BJ (cell line): ENCODE measurements at regions not wholly inside any gene's neighbourhood (a gene's known extent, or its start where the extent isn't known, plus 50 kb on each side); places are given as distances from the start of the nearest gene placed in this dataset.

Experiments used
- CTCF ChIA-PET: fragments of 350-600 bp; formaldehyde crosslinking; extraction: SDS; loops from one replicate; lab custom pipeline; 2021; ENCODE audit warnings: antibody characterized with exemption, inconsistent platforms; lab: Yijun Ruan, JAX
- POLR2A ChIA-PET: fragments of 300-600 bp; sonication (Branson Sonifier 250); formaldehyde crosslinking; extraction: SDS; loops from one replicate; lab custom pipeline; 2021; ENCODE audit warnings: antibody characterized with exemption; lab: Charles Lee
- DNase-seq: peaks from one replicate; pipeline ENCODE4 v3.0.0-alpha.2; 2011; ENCODE audit warnings: low read depth
- H3K27me3 ChIP-seq: 2 replicates; pipeline ENCODE4 v1.6.0; 2011; ENCODE audit warnings: low read length; ENCODE audit not compliant: control insufficient read depth, insufficient read depth
- H3K36me3 ChIP-seq: 2 replicates; pipeline ENCODE4 v1.5.1; 2011; ENCODE audit warnings: low read length; ENCODE audit not compliant: control insufficient read depth, insufficient read depth
- H3K4me3 ChIP-seq: 2 replicates; pipeline ENCODE4 v1.5.1; 2011; ENCODE audit warnings: low read depth, mild to moderate bottlenecking, control low read depth, low read length
- TF ChIP-seq, protein P1 (sequence below): IDR thresholded peaks from 2 replicates; pipeline ENCODE4 v1.5.1; 2011; ENCODE audit warnings: low read depth, mild to moderate bottlenecking, control low read depth, inconsistent platforms, low read length, moderate library complexity; ENCODE audit not compliant: insufficient read depth

DNA sequence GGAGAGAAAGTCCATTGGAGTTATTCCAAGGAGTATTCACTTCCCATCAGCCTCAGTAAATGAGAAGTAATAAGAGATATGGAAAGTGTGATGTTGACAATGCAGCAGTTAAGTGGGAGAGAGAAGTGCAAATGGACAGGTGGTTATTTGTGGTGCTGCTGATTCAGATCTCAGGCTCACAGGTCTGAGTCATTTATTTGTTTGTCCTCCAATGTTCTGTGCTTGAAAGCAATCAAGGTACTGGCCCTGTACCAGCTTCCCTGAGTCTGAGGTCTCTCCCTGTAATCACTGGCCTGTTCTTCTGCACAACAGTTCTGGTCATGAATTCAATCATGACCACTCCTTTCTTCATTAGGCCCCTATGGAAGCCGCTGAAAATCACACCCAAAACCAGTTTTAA, 827.7 kb downstream of the MAFB start:
- no peak for DNase-seq
- ChIA-PET POLR2A (no interaction called here), CTCF (interaction anchor here (3.0 kb wide), 1 partner anchor 12 kb away, joined by 17 read pairs; no protein-coding TSS in a partner anchor)
- Histone ChIP-seq H3K4me3 (no peak overlapping the region), H3K27me3 (no peaks in the 10 kb centered on the region), H3K36me3 (no peaks in the 10 kb centered on the region)
- TF ChIP-seq, protein P1, sequence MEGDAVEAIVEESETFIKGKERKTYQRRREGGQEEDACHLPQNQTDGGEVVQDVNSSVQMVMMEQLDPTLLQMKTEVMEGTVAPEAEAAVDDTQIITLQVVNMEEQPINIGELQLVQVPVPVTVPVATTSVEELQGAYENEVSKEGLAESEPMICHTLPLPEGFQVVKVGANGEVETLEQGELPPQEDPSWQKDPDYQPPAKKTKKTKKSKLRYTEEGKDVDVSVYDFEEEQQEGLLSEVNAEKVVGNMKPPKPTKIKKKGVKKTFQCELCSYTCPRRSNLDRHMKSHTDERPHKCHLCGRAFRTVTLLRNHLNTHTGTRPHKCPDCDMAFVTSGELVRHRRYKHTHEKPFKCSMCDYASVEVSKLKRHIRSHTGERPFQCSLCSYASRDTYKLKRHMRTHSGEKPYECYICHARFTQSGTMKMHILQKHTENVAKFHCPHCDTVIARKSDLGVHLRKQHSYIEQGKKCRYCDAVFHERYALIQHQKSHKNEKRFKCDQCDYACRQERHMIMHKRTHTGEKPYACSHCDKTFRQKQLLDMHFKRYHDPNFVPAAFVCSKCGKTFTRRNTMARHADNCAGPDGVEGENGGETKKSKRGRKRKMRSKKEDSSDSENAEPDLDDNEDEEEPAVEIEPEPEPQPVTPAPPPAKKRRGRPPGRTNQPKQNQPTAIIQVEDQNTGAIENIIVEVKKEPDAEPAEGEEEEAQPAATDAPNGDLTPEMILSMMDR: no peak

DNA sequence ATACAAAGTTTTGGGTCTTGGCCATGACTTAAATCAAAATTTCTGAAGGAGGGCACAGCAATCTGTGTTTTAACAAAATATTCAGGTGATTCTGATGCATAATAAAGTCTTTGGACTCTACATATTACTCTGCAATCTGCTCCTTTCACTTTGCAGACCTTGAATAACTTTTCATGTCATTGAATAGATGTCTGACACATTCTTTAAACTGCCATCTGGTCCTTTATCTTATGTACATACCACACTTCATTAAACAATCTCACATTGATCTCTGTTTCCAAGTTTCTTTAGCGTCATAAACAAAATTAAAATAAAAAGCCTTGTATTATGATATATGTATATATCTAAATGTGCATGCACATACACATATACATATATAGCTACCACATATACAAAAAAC, 831.2 kb downstream of the MAFB start:
- no peaks in the 10 kb centered on the region for H3K36me3 ChIP-seq
- CTCF ChIA-PET: interaction anchor here (1.0 to 1.5 kb wide), 2 partner anchors 16 to 28 kb away, joined by 3 to 5 read pairs; no protein-coding TSS in a partner anchor
- H3K4me3 ChIP-seq: no peak overlapping the region
- TF ChIP-seq, protein P1: no peak
- POLR2A ChIA-PET: no interaction called here
- no peak for DNase-seq
- no peaks in the 10 kb centered on the region for H3K27me3 ChIP-seq

DNA sequence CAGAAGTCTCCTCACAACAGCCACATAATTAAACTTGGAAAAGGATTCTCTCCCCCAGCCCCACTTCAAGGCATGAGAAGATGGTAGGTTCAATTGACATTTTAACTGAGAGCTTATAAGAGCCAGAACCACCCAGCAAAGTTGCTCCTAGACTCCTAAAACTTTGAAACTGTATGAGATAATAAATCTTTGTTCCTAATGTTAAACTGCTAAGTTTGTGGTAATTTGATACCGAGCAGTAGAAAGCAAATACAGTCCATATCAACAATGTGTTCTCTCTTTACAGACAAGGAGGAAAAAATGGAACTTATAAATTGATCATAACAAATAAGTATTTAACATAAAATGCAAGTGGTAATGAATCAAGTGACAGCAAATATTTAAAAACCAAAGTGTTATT, 831.8 kb downstream of the MAFB start:
- no peak for DNase-seq
- no peaks in the 10 kb centered on the region for H3K27me3 ChIP-seq
- no peaks in the 10 kb centered on the region for H3K36me3 ChIP-seq
- ChIA-PET CTCF (interaction anchor here (1.5 kb wide), 1 partner anchor 17 kb away, joined by 5 read pairs; no protein-coding TSS in a partner anchor), POLR2A (no interaction called here)
- TF ChIP-seq, protein P1: no peak
- H3K4me3 ChIP-seq: no peak overlapping the region

DNA sequence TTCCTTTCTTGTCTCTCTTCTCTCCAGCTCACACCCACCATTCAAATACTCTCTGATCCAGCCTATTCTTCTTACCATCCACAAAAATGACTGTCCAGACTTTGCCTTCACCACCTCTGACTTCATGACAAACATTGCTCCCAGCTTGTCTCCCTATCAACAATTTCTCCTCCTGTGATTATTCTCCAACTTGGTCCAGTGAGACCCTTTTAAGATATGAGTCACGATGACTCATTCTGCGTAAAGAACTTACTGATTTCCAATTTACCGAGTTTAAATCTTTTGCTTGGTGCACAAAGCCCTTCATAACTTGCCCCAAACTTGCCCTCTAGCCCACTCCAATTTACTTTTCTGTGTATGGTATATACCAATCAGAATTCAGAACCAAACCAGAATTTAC, 833.2 kb downstream of the MAFB start:
- no peak for DNase-seq
- TF ChIP-seq, protein P1: no peak
- no peak overlapping the region for H3K4me3 ChIP-seq
- POLR2A ChIA-PET: no interaction called here
- CTCF ChIA-PET: interaction anchor here (0.7 to 1.5 kb wide), 2 partner anchors 18 to 107 kb away, joined by 3 to 4 read pairs; no protein-coding TSS in a partner anchor
- no peaks in the 10 kb centered on the region for H3K27me3 ChIP-seq
- no peaks in the 10 kb centered on the region for H3K36me3 ChIP-seq

DNA sequence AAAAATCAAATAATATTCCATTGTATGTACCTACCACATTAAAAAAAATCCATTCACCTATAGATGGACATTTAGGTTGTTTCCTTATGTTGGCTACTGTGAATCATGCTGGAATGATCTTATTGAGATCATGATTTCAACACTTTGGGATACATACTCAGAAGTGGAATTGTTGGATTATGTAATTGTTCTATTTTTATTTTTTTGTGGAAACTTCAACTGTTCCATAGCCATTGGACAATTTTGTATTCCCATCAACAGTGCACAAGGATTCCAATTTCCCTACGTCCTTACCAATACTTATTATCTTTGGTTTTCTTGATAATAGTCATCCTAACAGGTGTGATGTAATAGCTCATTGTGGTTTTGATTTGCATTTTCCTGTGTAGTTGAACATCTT, 834.0 kb downstream of the MAFB start:
- H3K36me3 ChIP-seq: no peaks in the 10 kb centered on the region
- CTCF ChIA-PET: interaction anchor here (1.5 kb wide), 1 partner anchor 19 kb away, joined by 4 read pairs; no protein-coding TSS in a partner anchor
- TF ChIP-seq, protein P1: no peak
- no peak overlapping the region for H3K4me3 ChIP-seq
- POLR2A ChIA-PET: no interaction called here
- H3K27me3 ChIP-seq: no peaks in the 10 kb centered on the region
- no peak for DNase-seq
